Astrocyte (in vitro differentiated cells and primary cell): ENCODE measurements at regions not wholly inside any gene's neighbourhood (a gene's known extent, or its start where the extent isn't known, plus 50 kb on each side); places are given as distances from the start of the nearest gene placed in this dataset.
A peak's percentile ranks its signal among the peaks of the same experiment; 100 is the strongest.

Experiments
- DNase-seq: peaks from one replicate; pipeline ENCODE4 v3.0.0-alpha.2; 2010; ENCODE audit warnings: low read depth
- FAIRE-seq: peaks from 2 replicates; lab custom pipeline; 2011; peaks lifted over from hg19 to GRCh38; lab: Jason Lieb, UNC
- H2AFZ ChIP-seq: 2 replicates; pipeline ENCODE4 v1.6.0; 2012; ENCODE audit warnings: low read depth, low read length, inconsistent platforms
- H3K27ac ChIP-seq: 2 replicates; pipeline ENCODE4 v1.5.1; 2011; ENCODE audit warnings: low read depth, low read length, inconsistent platforms
- H3K27me3 ChIP-seq: 2 replicates; pipeline ENCODE4 v1.6.0; 2011; ENCODE audit warnings: low read length, inconsistent platforms; ENCODE audit not compliant: insufficient read depth
- H3K36me3 ChIP-seq: 2 replicates; pipeline ENCODE4 v1.5.1; 2011; ENCODE audit warnings: low read length, inconsistent platforms; ENCODE audit not compliant: insufficient read depth
- H3K4me1 ChIP-seq: 2 replicates; pipeline ENCODE4 v1.5.1; 2011; ENCODE audit warnings: low read length, inconsistent platforms; ENCODE audit not compliant: insufficient read depth
- H3K4me2 ChIP-seq: 2 replicates; pipeline ENCODE4 v1.6.0; 2012; ENCODE audit warnings: low read length, inconsistent platforms
- H3K4me3 ChIP-seq: 2 replicates; pipeline ENCODE4 v1.5.1; 2011; ENCODE audit warnings: low read depth, mild to moderate bottlenecking, low read length, inconsistent platforms; ENCODE audit not compliant: insufficient read depth
- H3K79me2 ChIP-seq: 2 replicates; pipeline ENCODE4 v1.6.0; 2012; ENCODE audit warnings: mild to moderate bottlenecking, low read length, inconsistent platforms; ENCODE audit not compliant: insufficient read depth
- H3K9ac ChIP-seq: 2 replicates; pipeline ENCODE4 v1.6.0; 2012; ENCODE audit warnings: mild to moderate bottlenecking, low read length, inconsistent platforms
- H3K9me3 ChIP-seq: 2 replicates; pipeline ENCODE4 v1.5.1; 2012; ENCODE audit warnings: low read depth, mild to moderate bottlenecking, low read length, inconsistent platforms; ENCODE audit not compliant: insufficient read depth
- H4K20me1 ChIP-seq: 2 replicates; pipeline ENCODE4 v1.6.0; 2012; ENCODE audit warnings: low read length, inconsistent platforms; ENCODE audit not compliant: insufficient read depth
- H3K27ac Mint-ChIP-seq: one replicate; pipeline ENCODE4 v1.8.0; 2021; ENCODE audit warnings: mild to moderate bottlenecking, mixed read lengths; ENCODE audit not compliant: unreplicated experiment
- H3K27me3 Mint-ChIP-seq: one replicate; pipeline ENCODE4 v1.8.0; 2021; ENCODE audit warnings: low read depth, mixed read lengths; ENCODE audit not compliant: unreplicated experiment
- H3K36me3 Mint-ChIP-seq: one replicate; pipeline ENCODE4 v1.8.0; 2021; ENCODE audit warnings: low read depth, mixed read lengths; ENCODE audit not compliant: unreplicated experiment
- H3K4me1 Mint-ChIP-seq: one replicate; pipeline ENCODE4 v1.8.0; 2021; ENCODE audit warnings: low read depth, mixed read lengths; ENCODE audit not compliant: unreplicated experiment
- H3K4me3 Mint-ChIP-seq: one replicate; pipeline ENCODE4 v1.8.0; 2021; ENCODE audit warnings: mild to moderate bottlenecking, moderate library complexity, mixed read lengths; ENCODE audit not compliant: unreplicated experiment
- H3K9me3 Mint-ChIP-seq: one replicate; pipeline ENCODE4 v1.8.0; 2021; ENCODE audit warnings: mild to moderate bottlenecking, mixed read lengths; ENCODE audit not compliant: unreplicated experiment
- EZH2 ChIP-seq: IDR thresholded peaks from 2 replicates; pipeline ENCODE4 v1.6.1; 2012; ENCODE audit warnings: mild to moderate bottlenecking, low read length, inconsistent platforms; ENCODE audit not compliant: insufficient read depth
- TF ChIP-seq, protein P1 (sequence below): IDR thresholded peaks from 2 replicates; pipeline ENCODE4 v1.5.1; 2011; ENCODE audit warnings: low read depth, mild to moderate bottlenecking, inconsistent platforms, low read length, moderate library complexity; ENCODE audit not compliant: insufficient read depth

DNA sequence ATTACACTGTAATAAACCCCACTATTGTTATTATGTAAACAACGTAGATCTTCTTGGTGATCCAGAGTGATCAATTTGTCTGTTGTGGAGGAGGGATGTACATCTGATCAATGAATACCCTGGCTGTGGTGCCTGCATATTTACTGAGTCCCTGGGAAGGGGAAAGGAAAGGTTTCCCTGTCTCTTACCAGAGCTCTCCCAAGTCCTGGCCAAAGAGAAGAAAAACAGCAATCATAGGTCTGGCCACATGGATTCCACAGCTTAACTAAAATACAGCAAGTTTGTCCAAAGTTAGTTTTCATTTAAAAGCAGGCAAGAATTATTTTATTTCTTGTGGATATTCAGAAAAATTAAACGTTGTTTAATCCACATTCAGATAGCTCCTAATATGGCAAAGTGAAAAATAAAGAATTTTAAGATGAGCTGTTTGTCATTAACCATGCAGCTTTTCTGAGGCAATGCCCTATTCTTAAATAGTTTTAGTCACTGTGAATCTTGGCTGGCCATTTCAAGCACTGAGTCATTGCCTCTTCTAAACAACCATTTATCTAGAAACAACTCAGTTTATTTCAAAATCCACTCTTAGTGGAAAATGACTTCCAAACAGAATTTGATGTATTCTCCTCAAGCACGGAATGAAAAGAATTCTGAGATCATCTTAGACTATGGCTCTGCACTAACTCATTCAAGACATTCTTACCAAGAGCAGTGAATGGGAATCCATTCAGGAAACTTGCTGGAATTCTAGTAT is 1004.4 kb upstream of the CDH2 start:
- Histone ChIP-seq H3K79me2 (no peaks in the 10 kb centered on the region), H4K20me1 (no peaks in the 10 kb centered on the region), H2AFZ (peak overlapping the region; percentile 51), H3K4me2 (peak overlapping the region; percentile 45), H3K27me3 (no peaks in the 10 kb centered on the region), H3K27ac (peak overlapping the region; percentile 88), H3K9ac (peak overlapping the region; percentile 70), H3K36me3 (no peaks in the 10 kb centered on the region), H3K9me3 (no peaks in the 10 kb centered on the region), H3K4me3 (no peak overlapping the region), H3K4me1 (peaks cover 22% of the 10 kb centered on the region)
- FAIRE-seq = peak; percentile 89
- peak overlapping the region; percentile 89 for H3K27ac Mint-ChIP-seq
- H3K36me3 Mint-ChIP-seq = no peaks in the 10 kb centered on the region
- H3K9me3 Mint-ChIP-seq = no peaks in the 10 kb centered on the region
- no peak overlapping the region for H3K4me3 Mint-ChIP-seq
- TF ChIP-seq EZH2 = no peak
- TF ChIP-seq, protein P1, sequence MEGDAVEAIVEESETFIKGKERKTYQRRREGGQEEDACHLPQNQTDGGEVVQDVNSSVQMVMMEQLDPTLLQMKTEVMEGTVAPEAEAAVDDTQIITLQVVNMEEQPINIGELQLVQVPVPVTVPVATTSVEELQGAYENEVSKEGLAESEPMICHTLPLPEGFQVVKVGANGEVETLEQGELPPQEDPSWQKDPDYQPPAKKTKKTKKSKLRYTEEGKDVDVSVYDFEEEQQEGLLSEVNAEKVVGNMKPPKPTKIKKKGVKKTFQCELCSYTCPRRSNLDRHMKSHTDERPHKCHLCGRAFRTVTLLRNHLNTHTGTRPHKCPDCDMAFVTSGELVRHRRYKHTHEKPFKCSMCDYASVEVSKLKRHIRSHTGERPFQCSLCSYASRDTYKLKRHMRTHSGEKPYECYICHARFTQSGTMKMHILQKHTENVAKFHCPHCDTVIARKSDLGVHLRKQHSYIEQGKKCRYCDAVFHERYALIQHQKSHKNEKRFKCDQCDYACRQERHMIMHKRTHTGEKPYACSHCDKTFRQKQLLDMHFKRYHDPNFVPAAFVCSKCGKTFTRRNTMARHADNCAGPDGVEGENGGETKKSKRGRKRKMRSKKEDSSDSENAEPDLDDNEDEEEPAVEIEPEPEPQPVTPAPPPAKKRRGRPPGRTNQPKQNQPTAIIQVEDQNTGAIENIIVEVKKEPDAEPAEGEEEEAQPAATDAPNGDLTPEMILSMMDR = no peak
- H3K27me3 Mint-ChIP-seq = no peaks in the 10 kb centered on the region
- peak; percentile 97 for DNase-seq
- peaks cover 25% of the 10 kb centered on the region for H3K4me1 Mint-ChIP-seq

DNA sequence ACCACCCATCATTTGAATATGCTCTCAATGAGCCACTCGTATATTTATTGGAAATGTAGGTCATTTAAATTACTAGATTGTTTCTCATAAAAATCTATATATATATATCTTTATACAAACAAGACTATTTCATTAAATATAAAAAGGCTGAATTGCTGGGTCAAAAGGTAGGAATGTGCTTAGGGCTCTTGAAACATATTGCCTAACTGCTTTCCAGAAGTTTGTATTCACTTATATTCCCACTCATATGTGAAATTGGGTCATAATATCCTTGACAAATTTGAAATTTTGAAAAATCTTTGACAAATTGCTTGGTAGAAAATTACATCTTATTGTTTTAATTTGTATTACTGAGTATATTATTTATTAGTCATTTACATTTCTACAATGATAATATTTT is 999.8 kb upstream of the CDH2 start:
- Histone ChIP-seq H3K9me3 (no peaks in the 10 kb centered on the region), H3K4me1 (peaks cover 9% of the 10 kb centered on the region), H3K9ac (no peak overlapping the region), H3K27ac (no peak overlapping the region), H2AFZ (no peak overlapping the region), H3K4me2 (no peak overlapping the region), H3K36me3 (no peaks in the 10 kb centered on the region), H4K20me1 (no peaks in the 10 kb centered on the region), H3K27me3 (no peaks in the 10 kb centered on the region), H3K4me3 (no peak overlapping the region), H3K79me2 (no peaks in the 10 kb centered on the region)
- no peaks in the 10 kb centered on the region for H3K9me3 Mint-ChIP-seq
- no peak for DNase-seq
- no peak for FAIRE-seq
- no peak overlapping the region for H3K27ac Mint-ChIP-seq
- H3K27me3 Mint-ChIP-seq = no peaks in the 10 kb centered on the region
- no peak overlapping the region for H3K4me3 Mint-ChIP-seq
- H3K4me1 Mint-ChIP-seq = peaks cover 9% of the 10 kb centered on the region
- TF ChIP-seq EZH2 = no peak
- TF ChIP-seq, protein P1 = no peak
- H3K36me3 Mint-ChIP-seq = no peaks in the 10 kb centered on the region

- H3K36me3 Mint-ChIP-seq = no peaks in the 10 kb centered on the region
- Histone ChIP-seq H3K36me3 (no peaks in the 10 kb centered on the region), H3K4me2 (no peak overlapping the region), H2AFZ (no peak overlapping the region), H3K9ac (no peak overlapping the region), H3K27ac (no peak overlapping the region), H3K9me3 (no peaks in the 10 kb centered on the region), H3K79me2 (no peaks in the 10 kb centered on the region), H3K4me3 (no peak overlapping the region), H3K4me1 (no peaks in the 10 kb centered on the region), H4K20me1 (no peaks in the 10 kb centered on the region), H3K27me3 (no peaks in the 10 kb centered on the region)
- TF ChIP-seq, protein P1 = no peak
- TF ChIP-seq EZH2 = no peak
- FAIRE-seq (no peak), DNase-seq (peak; percentile 58)
- no peaks in the 10 kb centered on the region for H3K9me3 Mint-ChIP-seq
- no peak overlapping the region for H3K4me3 Mint-ChIP-seq
- H3K27me3 Mint-ChIP-seq = no peaks in the 10 kb centered on the region
- H3K4me1 Mint-ChIP-seq = no peaks in the 10 kb centered on the region
- H3K27ac Mint-ChIP-seq = no peak overlapping the region
These were observed 998.0 kb upstream of the CDH2 start for GRCh38 chr18:29174891-29175290.
